ENCODE measurements at regions not wholly inside any gene's neighbourhood (a gene's known extent, or its start where the extent isn't known, plus 50 kb on each side); places are given as distances from the start of the nearest gene placed in this dataset.

GRCh38 chr2:219959471-219959870 is 332.0 kb downstream of the SLC4A3 start:
- Histone ChIP-seq H3K9me3 (replicated peaks; ENCODE audit: control insufficient read depth, insufficient read depth, low read depth, low read length) (no peaks in the 10 kb centered on the region), H3K9ac (ENCODE audit: insufficient read depth in 1 of 2, low read depth in 2 of 2, low read length in 2 of 2) (no peak overlapping the region), H3K27ac (ENCODE audit: extremely low read depth, low read depth, low read length) (no peak overlapping the region), H3K27me3 (ENCODE audit: control insufficient read depth in 2 of 2, insufficient read depth in 2 of 2, low read length in 2 of 2) (no peaks in the 10 kb centered on the region), H3K79me2 (ENCODE audit: control insufficient read depth, insufficient read depth, low read length) (no peaks in the 10 kb centered on the region), H3K36me3 (ENCODE audit: control insufficient read depth, insufficient read depth, low read length) (no peaks in the 10 kb centered on the region), H4K20me1 (replicated peaks; ENCODE audit: control insufficient read depth, insufficient read depth, low read length) (no peaks in the 10 kb centered on the region), H3K9me1 (ENCODE audit: control insufficient read depth, insufficient read depth, low read length) (no peaks in the 10 kb centered on the region), H3K4me2 (ENCODE audit: insufficient read depth, low read length) (no peak overlapping the region), H2AFZ (ENCODE audit: low read depth, low read length) (no peak overlapping the region), H3K4me1 (replicated peaks in 1 of 2; ENCODE audit: control insufficient read depth in 2 of 2, insufficient read depth in 2 of 2, low read length in 2 of 2) (no peaks in the 10 kb centered on the region), H3K4me3 (no peak overlapping the region)
- ChIA-PET POLR2A (no interaction called here), CTCF (ENCODE audit: low intra/inter-chr PET ratio) (no interaction called here)
- 0% methylated on average over 4 of the region's 4 CpGs for WGBS (ENCODE audit: insufficient coverage, low coverage, missing lambda C conversion rate)
- BruUV-seq (replicated peaks), result no TSS peak
- no peak for FAIRE-seq
- no peak for DNase-seq (ENCODE audit: extremely low read depth in 1 of 4, low spot score in 3 of 4)
- intact Hi-C loops (cut with micrococcal nuclease) (no loop called here), in situ Hi-C loops (cut with MboI) (no loop called here)
- no peak for ATAC-seq
- TF ChIP-seq ZHX1 (conservative IDR thresholded peaks at IDR 0.05; ENCODE audit: low read length) (no peak), KDM1A (IDR thresholded peaks at IDR 0.05) (no peak), FOXK1 (CRISPR knock-in tag; IDR thresholded peaks at IDR 0.05; ENCODE audit: borderline replicate concordance) (no peak), CBX2 (IDR thresholded peaks at IDR 0.05; ENCODE audit: insufficient read depth, low read length, poor library complexity, severe bottlenecking) (no peak), ZC3H11A (IDR thresholded peaks at IDR 0.05; ENCODE audit: low read depth, low read length) (no peak), ZNF609 (CRISPR knock-in tag; IDR thresholded peaks at IDR 0.05; ENCODE audit: borderline replicate concordance) (no peak), FOXJ2 (tag; IDR thresholded peaks at IDR 0.05) (no peak), KDM4B (IDR thresholded peaks at IDR 0.05; ENCODE audit: borderline replicate concordance in 2 of 2, low read depth in 1 of 2) (no peak), CREB3 (tag; conservative IDR thresholded peaks at IDR 0.05; ENCODE audit: low read depth) (no peak)
- TF ChIP-seq, protein P1, sequence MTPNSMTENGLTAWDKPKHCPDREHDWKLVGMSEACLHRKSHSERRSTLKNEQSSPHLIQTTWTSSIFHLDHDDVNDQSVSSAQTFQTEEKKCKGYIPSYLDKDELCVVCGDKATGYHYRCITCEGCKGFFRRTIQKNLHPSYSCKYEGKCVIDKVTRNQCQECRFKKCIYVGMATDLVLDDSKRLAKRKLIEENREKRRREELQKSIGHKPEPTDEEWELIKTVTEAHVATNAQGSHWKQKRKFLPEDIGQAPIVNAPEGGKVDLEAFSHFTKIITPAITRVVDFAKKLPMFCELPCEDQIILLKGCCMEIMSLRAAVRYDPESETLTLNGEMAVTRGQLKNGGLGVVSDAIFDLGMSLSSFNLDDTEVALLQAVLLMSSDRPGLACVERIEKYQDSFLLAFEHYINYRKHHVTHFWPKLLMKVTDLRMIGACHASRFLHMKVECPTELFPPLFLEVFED (CRISPR knock-in tag; conservative IDR thresholded peaks at IDR 0.05), result no peak
- TF ChIP-seq, protein P2, sequence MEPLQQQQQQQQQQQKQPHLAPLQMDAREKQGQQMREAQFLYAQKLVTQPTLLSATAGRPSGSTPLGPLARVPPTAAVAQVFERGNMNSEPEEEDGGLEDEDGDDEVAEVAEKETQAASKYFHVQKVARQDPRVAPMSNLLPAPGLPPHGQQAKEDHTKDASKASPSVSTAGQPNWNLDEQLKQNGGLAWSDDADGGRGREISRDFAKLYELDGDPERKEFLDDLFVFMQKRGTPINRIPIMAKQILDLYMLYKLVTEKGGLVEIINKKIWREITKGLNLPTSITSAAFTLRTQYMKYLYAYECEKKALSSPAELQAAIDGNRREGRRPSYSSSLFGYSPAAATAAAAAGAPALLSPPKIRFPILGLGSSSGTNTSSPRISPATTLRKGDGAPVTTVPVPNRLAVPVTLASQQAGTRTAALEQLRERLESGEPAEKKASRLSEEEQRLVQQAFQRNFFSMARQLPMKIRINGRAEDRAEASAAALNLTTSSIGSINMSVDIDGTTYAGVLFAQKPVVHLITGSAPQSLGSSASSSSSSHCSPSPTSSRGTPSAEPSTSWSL (CRISPR knock-in tag; IDR thresholded peaks at IDR 0.05; ENCODE audit: borderline replicate concordance), result no peak

Data from K562 (cell line).